Heart left ventricle (tissue), 13 donors: ENCODE measurements at regions not wholly inside any gene's neighbourhood (a gene's known extent, or its start where the extent isn't known, plus 50 kb on each side); places are given as distances from the start of the nearest gene placed in this dataset.
"Not testable (repeated sequence)": the region's sequence is repeated elsewhere in the genome, so short reads cannot be mapped to it uniquely, and the experiment has no call there.

ENCODE experiments used
- POLR2A ChIP-seq, 2 donors: fragments of 450-650 bp; IDR thresholded peaks; one replicate each; pipeline ENCODE4 v1.6.1; 2017; ENCODE audit warnings: antibody characterized with exemption in 2 of 2, mild to moderate bottlenecking in 2 of 2, moderate library complexity in 2 of 2
- TF ChIP-seq, protein P1 (sequence below), 12 donors: fragments of 200-600 bp; sonication (generic) in 4 of 12; IDR thresholded peaks; one replicate each; pipeline versions ENCODE4 v1.5.0 to v1.8.0; 2018 to 2022; ENCODE audit warnings: antibody characterized with exemption in 12 of 12, mild to moderate bottlenecking in 5 of 12
- donor health status: ischemic (EF 13 %, LVEDD 7.1; RV severe dilation, severe dysfunction).
- donor health status: DM: no; HTN: yes; CAD: no.
- donor health status: DM: no; HTN: no; CAD: no.
- donor health status: ischemic (EF 25% LVEDD 6.9; RV normal size, moderate dysfunction).
- donor health status: ischemic (EF 25% LVEDD 5.7; RV mildly dilated, moderate dysfunction).
- donor health status: ischemic (EF 35%, LVEDD 5.7; RV mildly dilated, moderate dysfunction).
- donor health status: nonischemic (EF 11% LVEDD 7.7; RV severe dilation, severe dysfunction).
- donor health status: DM: yes; HTN: yes; CAD: no.
- donor health status: PGD.
- donor health status: ischemic (EF 29% LVEDD 5.4; RV normal size, mild dysfunction).
- donor health status: nonischemic (EF 23%, LVEDD 6.1; RV moderate dilation, normal function).

DNA sequence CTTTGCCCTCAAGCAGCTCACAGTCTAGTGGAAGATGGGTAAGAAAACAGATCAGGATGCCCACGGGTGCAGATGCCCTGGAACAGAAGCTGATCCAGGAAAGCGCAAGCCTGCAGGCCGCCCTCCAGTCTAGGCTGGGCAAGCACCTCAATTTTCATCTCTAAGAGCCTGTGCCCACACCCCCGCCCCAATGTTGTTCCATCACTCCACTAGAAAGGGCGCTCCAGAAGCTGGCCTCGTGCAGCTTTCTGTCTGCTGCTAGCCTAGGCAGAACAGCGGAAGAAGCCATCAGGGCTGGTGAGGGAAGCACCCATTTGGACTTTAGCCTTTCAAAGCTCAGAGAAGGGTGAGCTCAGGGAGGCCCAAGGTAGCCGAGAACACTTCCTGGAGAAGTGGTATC, 527.1 kb downstream of the TP53TG3F start:
- TF ChIP-seq, protein P1, sequence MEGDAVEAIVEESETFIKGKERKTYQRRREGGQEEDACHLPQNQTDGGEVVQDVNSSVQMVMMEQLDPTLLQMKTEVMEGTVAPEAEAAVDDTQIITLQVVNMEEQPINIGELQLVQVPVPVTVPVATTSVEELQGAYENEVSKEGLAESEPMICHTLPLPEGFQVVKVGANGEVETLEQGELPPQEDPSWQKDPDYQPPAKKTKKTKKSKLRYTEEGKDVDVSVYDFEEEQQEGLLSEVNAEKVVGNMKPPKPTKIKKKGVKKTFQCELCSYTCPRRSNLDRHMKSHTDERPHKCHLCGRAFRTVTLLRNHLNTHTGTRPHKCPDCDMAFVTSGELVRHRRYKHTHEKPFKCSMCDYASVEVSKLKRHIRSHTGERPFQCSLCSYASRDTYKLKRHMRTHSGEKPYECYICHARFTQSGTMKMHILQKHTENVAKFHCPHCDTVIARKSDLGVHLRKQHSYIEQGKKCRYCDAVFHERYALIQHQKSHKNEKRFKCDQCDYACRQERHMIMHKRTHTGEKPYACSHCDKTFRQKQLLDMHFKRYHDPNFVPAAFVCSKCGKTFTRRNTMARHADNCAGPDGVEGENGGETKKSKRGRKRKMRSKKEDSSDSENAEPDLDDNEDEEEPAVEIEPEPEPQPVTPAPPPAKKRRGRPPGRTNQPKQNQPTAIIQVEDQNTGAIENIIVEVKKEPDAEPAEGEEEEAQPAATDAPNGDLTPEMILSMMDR (IDR thresholded peaks at IDR 0.05), result not testable (repeated sequence)
- TF ChIP-seq POLR2A (IDR thresholded peaks at IDR 0.05), result not testable (repeated sequence)
